ENCODE measurements at regions not wholly inside any gene's neighbourhood (a gene's known extent, or its start where the extent isn't known, plus 50 kb on each side); places are given as distances from the start of the nearest gene placed in this dataset.

- Histone ChIP-seq H3K9me3 (ENCODE audit: low read length) (no peaks in the 10 kb centered on the region), H3K27me3 (ENCODE audit: low read length) (no peaks in the 10 kb centered on the region), H3K4me3 (ENCODE audit: low read length) (no peak overlapping the region), H3K4me2 (ENCODE audit: low read depth, low read length, poor library complexity, severe bottlenecking) (no peak overlapping the region), H3K9me2 (replicated peaks; ENCODE audit: insufficient read depth, low read length) (no peaks in the 10 kb centered on the region), H3K27ac (ENCODE audit: low read length) (no peak overlapping the region), H3K9ac (ENCODE audit: low read length) (no peak overlapping the region), H4K20me1 (ENCODE audit: insufficient read depth, low read depth, low read length) (no peaks in the 10 kb centered on the region), H3K4me1 (ENCODE audit: low read length) (peaks cover 19% of the 10 kb centered on the region), H3K36me3 (ENCODE audit: insufficient read depth, low read length) (no peaks in the 10 kb centered on the region), H2AFZ (ENCODE audit: low read length) (no peak overlapping the region), H3K79me2 (ENCODE audit: low read length) (no peaks in the 10 kb centered on the region)
- no peak for DNase-seq
Observed at GRCh38 chr2:196344397-196344796, 173.0 kb upstream of the STK17B start.

DNA sequence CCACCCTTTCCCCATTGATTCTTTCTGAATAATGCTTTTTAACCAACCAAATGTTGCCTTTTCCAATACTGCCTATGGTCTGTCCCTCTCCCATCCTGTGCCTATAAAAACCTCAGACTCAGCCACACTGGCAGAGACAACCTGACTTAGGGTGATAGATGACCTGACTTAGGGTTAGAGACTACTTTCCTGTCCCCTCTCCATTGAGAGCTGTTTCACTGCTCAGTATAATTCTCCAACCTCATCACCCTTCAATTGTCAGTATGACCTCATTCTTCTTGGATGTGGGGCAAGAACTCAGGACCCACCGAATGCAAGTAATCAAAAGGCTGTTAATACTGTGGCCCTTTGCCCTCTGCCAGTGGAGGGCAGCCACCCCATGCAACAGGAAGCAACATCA, 182.3 kb upstream of the STK17B start:
- Histone ChIP-seq H4K20me1 (ENCODE audit: insufficient read depth, low read depth, low read length) (no peaks in the 10 kb centered on the region), H3K27ac (ENCODE audit: low read length) (no peak overlapping the region), H2AFZ (ENCODE audit: low read length) (no peak overlapping the region), H3K9ac (ENCODE audit: low read length) (no peak overlapping the region), H3K27me3 (ENCODE audit: low read length) (0 out of 2 replicates have a peak, but pooled peaks cover 2% of the 10 kb centered on the region), H3K4me2 (ENCODE audit: low read depth, low read length, poor library complexity, severe bottlenecking) (no peak overlapping the region), H3K4me1 (ENCODE audit: low read length) (no peaks in the 10 kb centered on the region), H3K36me3 (ENCODE audit: insufficient read depth, low read length) (no peaks in the 10 kb centered on the region), H3K9me2 (replicated peaks; ENCODE audit: insufficient read depth, low read length) (no peaks in the 10 kb centered on the region), H3K4me3 (ENCODE audit: low read length) (no peak overlapping the region), H3K9me3 (ENCODE audit: low read length) (no peaks in the 10 kb centered on the region), H3K79me2 (ENCODE audit: low read length) (no peaks in the 10 kb centered on the region)
- DNase-seq, result no peak

DNA sequence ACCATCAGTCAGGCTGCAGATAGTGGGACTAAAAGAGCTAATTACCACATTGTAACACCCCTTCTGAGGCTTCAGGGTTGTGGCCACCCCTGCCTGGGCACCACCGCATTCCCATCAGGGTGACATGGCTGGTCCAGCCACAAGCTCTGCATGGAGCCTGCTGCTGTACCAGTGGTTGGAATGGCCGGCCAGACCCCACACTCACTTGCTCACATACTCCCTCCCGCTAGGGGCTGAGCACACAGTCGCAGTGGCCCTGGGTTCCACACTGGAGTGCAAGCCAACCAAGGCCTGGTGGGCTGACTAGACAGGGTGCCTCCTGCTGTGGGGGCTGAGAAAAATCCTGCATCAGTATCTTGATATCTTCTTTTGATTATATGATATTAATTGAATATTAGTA, 182.8 kb upstream of the STK17B start:
- Histone ChIP-seq H2AFZ (ENCODE audit: low read length) (no peak overlapping the region), H3K27ac (ENCODE audit: low read length) (no peak overlapping the region), H3K4me3 (ENCODE audit: low read length) (no peak overlapping the region), H3K9me2 (replicated peaks; ENCODE audit: insufficient read depth, low read length) (no peaks in the 10 kb centered on the region), H3K79me2 (ENCODE audit: low read length) (no peaks in the 10 kb centered on the region), H3K9ac (ENCODE audit: low read length) (no peak overlapping the region), H3K27me3 (ENCODE audit: low read length) (0 out of 2 replicates have a peak, but pooled peaks cover 2% of the 10 kb centered on the region), H3K9me3 (ENCODE audit: low read length) (no peaks in the 10 kb centered on the region), H3K36me3 (ENCODE audit: insufficient read depth, low read length) (no peaks in the 10 kb centered on the region), H3K4me1 (ENCODE audit: low read length) (no peaks in the 10 kb centered on the region), H3K4me2 (ENCODE audit: low read depth, low read length, poor library complexity, severe bottlenecking) (no peak overlapping the region), H4K20me1 (ENCODE audit: insufficient read depth, low read depth, low read length) (no peaks in the 10 kb centered on the region)
- DNase-seq, result no peak

DNA sequence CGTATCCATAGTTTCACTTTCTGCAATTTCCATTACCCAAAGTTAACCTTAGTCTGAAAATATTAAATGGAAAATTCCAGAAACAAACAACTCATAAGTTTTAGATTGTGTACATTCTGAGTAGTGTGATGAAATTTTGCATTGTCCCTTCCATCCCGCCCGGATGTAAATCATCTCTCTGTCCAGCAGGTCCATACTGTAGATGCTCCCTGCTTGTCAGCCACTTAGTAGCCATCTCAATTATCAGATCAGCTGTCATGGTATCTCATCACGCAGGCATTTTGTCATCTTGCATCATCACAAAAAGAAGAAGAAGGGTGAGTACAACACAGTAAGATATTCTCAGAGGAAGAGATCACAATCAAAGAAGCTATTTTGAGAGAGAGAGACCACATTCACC, 185.0 kb upstream of the STK17B start:
- Histone ChIP-seq H3K4me1 (ENCODE audit: low read length) (no peaks in the 10 kb centered on the region), H3K9me2 (replicated peaks; ENCODE audit: insufficient read depth, low read length) (no peaks in the 10 kb centered on the region), H3K36me3 (ENCODE audit: insufficient read depth, low read length) (no peaks in the 10 kb centered on the region), H3K4me3 (ENCODE audit: low read length) (no peak overlapping the region), H3K79me2 (ENCODE audit: low read length) (no peaks in the 10 kb centered on the region), H3K4me2 (ENCODE audit: low read depth, low read length, poor library complexity, severe bottlenecking) (peak overlapping the region; percentile 29), H3K9me3 (ENCODE audit: low read length) (no peaks in the 10 kb centered on the region), H3K27me3 (ENCODE audit: low read length) (0 out of 2 replicates have a peak, but pooled peaks cover 2% of the 10 kb centered on the region), H4K20me1 (ENCODE audit: insufficient read depth, low read depth, low read length) (no peaks in the 10 kb centered on the region), H3K9ac (ENCODE audit: low read length) (no peak overlapping the region), H2AFZ (ENCODE audit: low read length) (no peak overlapping the region), H3K27ac (ENCODE audit: low read length) (no peak overlapping the region)
- no peak for DNase-seq

- H3K36me3 ChIP-seq (ENCODE audit: insufficient read depth, low read length), result no peaks in the 10 kb centered on the region
- H4K20me1 ChIP-seq (ENCODE audit: insufficient read depth, low read depth, low read length), result no peaks in the 10 kb centered on the region
- H3K9ac ChIP-seq (ENCODE audit: low read length), result no peak overlapping the region
- H3K27me3 ChIP-seq (ENCODE audit: low read length), result no peaks in the 10 kb centered on the region
- H3K79me2 ChIP-seq (ENCODE audit: low read length), result no peaks in the 10 kb centered on the region
- no peak overlapping the region for H2AFZ ChIP-seq (ENCODE audit: low read length)
- H3K9me2 ChIP-seq (replicated peaks; ENCODE audit: insufficient read depth, low read length), result no peaks in the 10 kb centered on the region
- H3K9me3 ChIP-seq (ENCODE audit: low read length), result no peaks in the 10 kb centered on the region
- H3K4me2 ChIP-seq (ENCODE audit: low read depth, low read length, poor library complexity, severe bottlenecking), result no peak overlapping the region
- no peak overlapping the region for H3K4me3 ChIP-seq (ENCODE audit: low read length)
- H3K27ac ChIP-seq (ENCODE audit: low read length), result no peak overlapping the region
- no peaks in the 10 kb centered on the region for H3K4me1 ChIP-seq (ENCODE audit: low read length)
- no peak for DNase-seq
Observed at GRCh38 chr2:196360650-196361049, 189.3 kb upstream of the STK17B start.

DNA sequence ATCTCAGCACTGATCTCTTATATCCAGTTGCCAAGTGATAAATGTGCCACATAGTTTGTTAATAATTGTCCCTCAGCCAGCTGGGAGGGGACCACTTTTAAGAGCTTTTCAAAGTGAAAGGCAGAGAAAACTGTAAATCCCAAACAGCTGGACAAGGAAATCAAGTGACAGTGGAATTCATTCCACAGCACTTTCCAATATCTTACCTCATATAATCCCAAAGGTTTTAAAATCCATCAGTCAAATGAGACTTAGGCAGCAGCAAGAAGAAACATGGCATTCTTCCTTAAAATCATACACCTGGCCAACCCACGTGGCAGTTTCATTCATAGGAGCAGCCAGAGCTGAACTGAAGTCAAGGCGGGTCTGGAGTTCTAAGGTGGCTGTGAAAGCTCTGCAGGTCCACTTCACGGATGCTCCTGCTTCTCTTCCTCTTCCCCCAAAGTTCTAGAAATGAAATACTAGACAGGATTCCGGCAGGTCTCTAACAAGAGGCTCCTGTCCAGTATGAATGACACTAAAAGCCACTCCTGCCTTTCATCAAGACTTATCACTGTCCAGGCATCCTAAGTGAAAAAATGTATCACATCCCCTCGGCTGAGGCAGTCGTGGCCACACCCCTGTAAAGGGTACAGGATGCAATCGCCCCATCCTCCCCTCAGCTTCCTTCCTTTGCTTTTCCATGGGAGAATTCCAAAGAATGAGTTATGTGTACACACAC, 190.4 kb upstream of the STK17B start:
- no peak overlapping the region for H3K4me2 ChIP-seq (ENCODE audit: low read depth, low read length, poor library complexity, severe bottlenecking)

GRCh38 chr2:196362973-196363549, 191.7 kb upstream of the STK17B start:
- H3K4me2 ChIP-seq (ENCODE audit: low read depth, low read length, poor library complexity, severe bottlenecking), result no peak overlapping the region
- H3K79me2 ChIP-seq (ENCODE audit: low read length), result no peaks in the 10 kb centered on the region
- H3K9ac ChIP-seq (ENCODE audit: low read length), result no peak overlapping the region
- no peaks in the 10 kb centered on the region for H3K36me3 ChIP-seq (ENCODE audit: insufficient read depth, low read length)
- DNase-seq, result no peak
- H3K4me1 ChIP-seq (ENCODE audit: low read length), result no peaks in the 10 kb centered on the region
- H3K9me2 ChIP-seq (replicated peaks; ENCODE audit: insufficient read depth, low read length), result no peaks in the 10 kb centered on the region
- no peak overlapping the region for H3K4me3 ChIP-seq (ENCODE audit: low read length)
- no peaks in the 10 kb centered on the region for H3K9me3 ChIP-seq (ENCODE audit: low read length)
- no peaks in the 10 kb centered on the region for H4K20me1 ChIP-seq (ENCODE audit: insufficient read depth, low read depth, low read length)
- no peak overlapping the region for H3K27ac ChIP-seq (ENCODE audit: low read length)
- H3K27me3 ChIP-seq (ENCODE audit: low read length), result no peaks in the 10 kb centered on the region
- H2AFZ ChIP-seq (ENCODE audit: low read length), result no peak overlapping the region

More for the DNA sequence above, 190.4 kb upstream of the STK17B start:
- Histone ChIP-seq H3K27ac (ENCODE audit: low read length) (no peak overlapping the region), H3K36me3 (ENCODE audit: insufficient read depth, low read length) (no peaks in the 10 kb centered on the region), H2AFZ (ENCODE audit: low read length) (no peak overlapping the region), H3K9me2 (replicated peaks; ENCODE audit: insufficient read depth, low read length) (no peaks in the 10 kb centered on the region), H3K9me3 (ENCODE audit: low read length) (no peaks in the 10 kb centered on the region), H3K27me3 (ENCODE audit: low read length) (no peaks in the 10 kb centered on the region), H4K20me1 (ENCODE audit: insufficient read depth, low read depth, low read length) (no peaks in the 10 kb centered on the region), H3K4me3 (ENCODE audit: low read length) (no peak overlapping the region), H3K79me2 (ENCODE audit: low read length) (no peaks in the 10 kb centered on the region), H3K9ac (ENCODE audit: low read length) (no peak overlapping the region), H3K4me1 (ENCODE audit: low read length) (no peaks in the 10 kb centered on the region)
- no peak for DNase-seq

DNA sequence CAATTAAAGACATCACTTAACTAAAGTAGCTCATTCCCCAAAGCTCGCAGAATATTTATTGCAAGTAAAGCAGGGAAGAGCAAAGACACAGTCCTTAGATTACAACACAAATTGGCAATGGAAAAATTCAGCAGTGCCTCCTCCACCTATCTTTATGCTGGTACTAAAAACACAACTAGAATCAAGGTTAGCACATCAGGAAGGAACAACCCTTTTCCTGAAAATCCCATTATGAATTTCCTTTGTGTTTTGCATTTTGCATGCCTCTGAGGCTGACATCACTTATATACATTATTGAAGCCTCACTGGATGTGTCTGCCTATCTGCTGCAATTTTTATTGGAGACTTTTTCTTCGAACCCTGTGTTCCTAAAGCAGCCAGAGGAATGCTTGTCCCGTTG, 193.8 kb upstream of the STK17B start:
- Histone ChIP-seq H3K4me1 (ENCODE audit: low read length) (no peaks in the 10 kb centered on the region), H3K9me2 (replicated peaks; ENCODE audit: insufficient read depth, low read length) (no peaks in the 10 kb centered on the region), H3K27me3 (ENCODE audit: low read length) (no peaks in the 10 kb centered on the region), H3K9me3 (ENCODE audit: low read length) (0 out of 2 replicates have a peak, but pooled peaks cover 4% of the 10 kb centered on the region), H3K79me2 (ENCODE audit: low read length) (no peaks in the 10 kb centered on the region), H3K4me3 (ENCODE audit: low read length) (no peak overlapping the region), H3K27ac (ENCODE audit: low read length) (no peak overlapping the region), H4K20me1 (ENCODE audit: insufficient read depth, low read depth, low read length) (no peaks in the 10 kb centered on the region), H2AFZ (ENCODE audit: low read length) (no peak overlapping the region), H3K36me3 (ENCODE audit: insufficient read depth, low read length) (no peaks in the 10 kb centered on the region), H3K9ac (ENCODE audit: low read length) (no peak overlapping the region), H3K4me2 (ENCODE audit: low read depth, low read length, poor library complexity, severe bottlenecking) (no peak overlapping the region)
- no peak for DNase-seq

Data from Karpas-422 (cell line).